GM12873 (cell line): ENCODE measurements at regions not wholly inside any gene's neighbourhood (a gene's known extent, or its start where the extent isn't known, plus 50 kb on each side); places are given as distances from the start of the nearest gene placed in this dataset.

Source experiments
- TF ChIP-seq, protein P1 (sequence below): IDR thresholded peaks from 2 replicates; pipeline ENCODE4 v1.5.1; 2012; ENCODE audit warnings: low read depth, mild to moderate bottlenecking, moderate library complexity, low read length, control low read depth; ENCODE audit not compliant: insufficient read depth; ENCODE audit errors: missing control alignments

DNA sequence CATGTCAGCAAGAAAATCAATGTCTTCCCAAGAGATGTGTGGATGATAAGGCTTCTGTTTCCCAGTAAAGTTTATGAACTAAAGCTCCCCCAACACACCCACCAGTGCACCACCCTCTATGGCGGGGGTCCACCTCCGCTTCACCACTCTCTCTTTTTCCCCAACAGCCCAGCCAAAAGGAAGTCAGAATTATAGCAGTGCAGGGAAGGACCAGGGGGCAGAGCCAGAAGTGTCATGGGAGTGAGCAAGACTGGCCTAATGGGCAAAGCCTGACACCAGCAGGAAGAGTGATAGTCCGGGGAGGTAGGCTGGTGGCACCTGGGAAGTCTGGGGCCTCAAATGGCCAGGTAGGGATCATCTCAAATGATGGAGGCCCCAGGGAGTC, 167.7 kb downstream of the ZFP36L2 start:
- TF ChIP-seq, protein P1, sequence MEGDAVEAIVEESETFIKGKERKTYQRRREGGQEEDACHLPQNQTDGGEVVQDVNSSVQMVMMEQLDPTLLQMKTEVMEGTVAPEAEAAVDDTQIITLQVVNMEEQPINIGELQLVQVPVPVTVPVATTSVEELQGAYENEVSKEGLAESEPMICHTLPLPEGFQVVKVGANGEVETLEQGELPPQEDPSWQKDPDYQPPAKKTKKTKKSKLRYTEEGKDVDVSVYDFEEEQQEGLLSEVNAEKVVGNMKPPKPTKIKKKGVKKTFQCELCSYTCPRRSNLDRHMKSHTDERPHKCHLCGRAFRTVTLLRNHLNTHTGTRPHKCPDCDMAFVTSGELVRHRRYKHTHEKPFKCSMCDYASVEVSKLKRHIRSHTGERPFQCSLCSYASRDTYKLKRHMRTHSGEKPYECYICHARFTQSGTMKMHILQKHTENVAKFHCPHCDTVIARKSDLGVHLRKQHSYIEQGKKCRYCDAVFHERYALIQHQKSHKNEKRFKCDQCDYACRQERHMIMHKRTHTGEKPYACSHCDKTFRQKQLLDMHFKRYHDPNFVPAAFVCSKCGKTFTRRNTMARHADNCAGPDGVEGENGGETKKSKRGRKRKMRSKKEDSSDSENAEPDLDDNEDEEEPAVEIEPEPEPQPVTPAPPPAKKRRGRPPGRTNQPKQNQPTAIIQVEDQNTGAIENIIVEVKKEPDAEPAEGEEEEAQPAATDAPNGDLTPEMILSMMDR: no peak

DNA sequence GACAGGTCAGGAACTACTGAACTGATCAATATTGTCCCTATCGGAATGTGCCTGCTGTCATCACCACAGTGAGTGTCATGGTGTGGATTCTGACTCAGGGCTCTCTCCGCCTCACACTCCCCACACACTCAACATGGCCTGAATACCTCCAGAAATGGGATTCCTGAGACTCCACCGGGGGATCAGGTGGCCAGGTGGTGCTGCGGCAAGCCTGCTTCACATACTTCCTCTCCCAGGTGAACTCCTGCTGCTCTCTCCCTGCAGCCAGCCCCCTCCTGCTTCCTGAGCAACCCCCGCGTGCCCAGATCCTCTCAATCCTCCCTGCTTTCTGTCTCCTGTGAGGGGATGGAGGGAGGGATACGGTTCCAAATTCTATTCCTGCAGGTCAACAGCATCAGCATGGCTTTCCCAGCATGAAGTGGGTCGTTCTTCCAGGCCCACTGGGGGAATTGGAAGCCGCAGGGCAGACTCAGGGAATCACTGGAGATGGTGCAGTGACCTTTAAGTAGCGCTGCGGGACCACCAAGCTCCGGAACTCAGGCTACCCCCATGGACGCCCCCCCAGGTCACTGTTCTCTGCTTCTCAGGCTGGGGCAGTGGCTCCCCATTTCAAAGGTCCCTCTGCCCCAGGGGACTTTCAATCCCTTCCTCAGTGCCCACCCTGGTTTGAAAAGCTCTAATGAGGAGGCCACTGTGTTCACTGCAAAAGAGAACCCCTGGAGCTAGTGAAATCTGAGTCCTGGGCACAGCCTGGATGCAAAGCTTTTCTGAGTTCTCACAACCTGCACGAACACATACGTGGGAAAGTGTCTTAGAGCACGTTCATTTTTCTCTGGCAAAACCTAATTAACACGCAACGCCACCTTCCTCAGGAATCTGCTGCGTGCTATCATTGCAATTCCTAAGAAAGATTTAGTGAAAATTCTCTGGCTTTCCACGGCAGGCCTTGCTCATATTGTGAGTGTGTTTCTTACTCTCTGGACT, 168.4 kb downstream of the ZFP36L2 start:
- TF ChIP-seq, protein P1: no peak

DNA sequence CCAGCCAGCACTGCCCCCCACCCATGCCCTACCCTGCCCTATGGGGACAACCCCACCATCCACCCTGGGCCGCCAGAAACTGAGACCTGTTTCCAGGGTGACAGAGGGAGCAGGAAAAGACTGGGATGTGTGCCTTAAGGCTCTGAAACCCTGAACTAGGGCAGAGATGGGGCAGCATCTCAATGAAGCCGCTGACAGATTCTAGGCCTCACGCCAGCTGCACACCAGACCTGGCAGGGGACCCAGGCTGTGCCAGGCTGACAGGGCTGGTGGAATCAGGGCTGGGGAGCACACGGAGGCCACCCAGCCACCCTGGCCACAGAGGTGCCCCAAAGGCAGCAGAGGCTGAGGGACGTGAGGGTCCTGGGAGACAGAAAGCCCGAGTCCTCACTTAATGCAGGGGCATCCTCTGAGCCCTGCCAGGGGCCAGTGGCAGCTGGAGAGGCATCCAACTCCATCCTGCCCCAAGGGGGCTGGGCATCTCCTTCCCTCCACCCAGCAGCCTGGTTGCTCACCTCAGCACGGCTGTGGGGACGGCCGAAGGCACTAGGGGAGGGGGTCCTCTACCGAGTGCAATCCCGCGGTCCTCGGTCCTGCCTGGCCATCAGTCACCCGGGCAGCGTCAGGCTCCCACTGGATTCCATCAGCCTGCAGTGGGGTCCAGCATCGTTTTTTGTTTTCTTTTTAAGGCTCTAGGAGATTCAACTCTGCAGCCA, 169.2 kb downstream of the ZFP36L2 start:
- TF ChIP-seq, protein P1: no peak

DNA sequence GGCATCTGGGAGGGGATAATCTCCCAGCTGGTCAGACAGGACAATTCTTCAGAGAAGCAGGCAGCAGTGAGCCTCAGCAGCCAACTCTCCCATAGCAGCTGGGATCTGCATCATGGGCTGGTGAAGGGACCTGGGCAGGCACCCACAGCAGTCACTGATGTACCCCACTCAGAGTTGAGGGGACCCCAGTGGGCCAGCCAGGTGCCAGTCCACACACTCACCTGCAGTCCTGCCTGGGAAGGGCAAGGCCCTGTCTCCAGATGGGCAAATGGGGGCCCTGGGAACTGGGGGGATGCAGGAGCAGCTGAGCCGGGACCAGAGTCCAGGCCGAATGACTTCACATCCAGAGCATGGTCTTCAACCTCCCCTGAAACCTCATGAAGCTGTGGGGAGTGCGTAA, 170.4 kb downstream of the ZFP36L2 start:
- TF ChIP-seq, protein P1: no peak

DNA sequence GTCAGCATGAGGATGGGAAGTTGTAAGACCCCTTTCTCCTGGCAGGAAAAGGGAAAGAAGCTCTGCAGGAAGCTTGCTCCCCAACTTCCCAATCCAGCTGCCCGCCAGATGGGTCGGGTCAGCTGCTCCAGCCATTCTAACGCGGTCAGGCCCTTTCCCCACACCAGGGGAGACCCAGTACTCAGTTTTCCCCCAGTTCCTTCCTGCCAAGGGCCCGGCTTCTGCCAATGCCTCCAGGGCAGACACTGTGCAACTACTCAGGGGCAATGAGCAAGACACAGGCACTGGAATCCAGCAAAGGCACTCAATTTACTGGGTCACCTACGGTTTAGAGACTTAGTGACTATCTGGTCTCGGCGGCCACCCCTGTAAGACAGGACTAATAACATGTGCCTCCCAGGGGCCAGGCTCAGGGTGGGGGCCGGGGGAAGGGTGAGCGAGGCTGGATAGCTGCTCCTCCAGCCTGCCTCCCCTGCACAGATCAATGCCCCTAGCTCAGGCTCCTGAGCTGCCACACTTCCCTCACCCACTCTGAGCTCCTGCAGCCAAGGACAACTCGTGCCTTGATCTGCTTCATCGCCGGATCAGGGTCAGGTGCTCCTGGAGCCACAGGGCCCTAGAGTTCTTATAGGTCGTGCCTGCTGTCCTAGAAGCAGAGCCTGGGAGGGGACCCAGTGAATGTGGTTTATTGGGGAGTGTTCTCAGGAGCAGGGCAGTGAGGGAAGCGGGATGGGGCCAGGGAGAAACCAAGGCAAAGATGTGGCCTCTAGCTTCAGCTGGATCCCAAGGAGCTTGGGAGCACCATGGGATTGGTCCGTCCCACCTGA, 171.1 kb downstream of the ZFP36L2 start:
- TF ChIP-seq, protein P1: no peak

DNA sequence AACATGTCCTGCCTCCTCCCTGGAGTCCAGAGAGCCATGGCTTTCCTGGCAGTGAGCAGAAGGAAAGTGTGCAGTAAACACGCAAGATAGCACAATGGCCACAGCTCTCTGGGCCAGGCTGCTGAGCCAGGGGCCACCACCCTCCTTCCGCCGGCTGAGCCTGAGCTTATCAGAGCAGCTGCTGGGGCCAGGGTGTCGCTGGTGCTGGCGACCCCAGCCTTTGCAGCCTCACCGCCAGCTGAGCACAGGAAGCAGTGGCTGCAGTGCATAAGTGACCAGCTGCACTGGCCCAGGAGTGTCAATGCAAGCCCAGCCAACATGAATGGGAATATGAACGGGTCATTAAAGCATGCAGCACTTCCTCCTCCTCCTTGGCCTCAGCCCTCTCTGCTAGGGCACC, 172.0 kb downstream of the ZFP36L2 start:
- TF ChIP-seq, protein P1: no peak

DNA sequence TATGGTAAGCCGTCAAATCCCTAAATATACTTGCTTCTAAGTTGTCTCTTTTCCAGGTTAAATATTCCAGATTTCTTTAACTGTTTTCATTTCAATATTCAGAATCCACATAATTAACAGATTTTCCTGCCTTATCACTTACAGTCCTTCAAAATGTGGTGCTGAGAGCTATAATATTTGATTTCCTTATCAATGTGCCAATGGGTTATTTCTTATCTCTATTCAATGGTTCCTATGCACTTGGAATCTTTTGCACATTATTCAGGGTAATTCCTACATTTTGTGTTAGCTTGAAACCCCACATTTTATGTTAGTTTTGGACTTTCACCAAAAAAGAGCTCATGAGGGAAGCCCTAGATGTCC, 173.5 kb downstream of the ZFP36L2 start:
- TF ChIP-seq, protein P1: no peak
